ENCODE measurements at regions not wholly inside any gene's neighbourhood (a gene's known extent, or its start where the extent isn't known, plus 50 kb on each side); places are given as distances from the start of the nearest gene placed in this dataset.

GRCh38 chr6:19394051-19394450 is 443.1 kb upstream of the ID4 start:
- no peaks in the 10 kb centered on the region for H3K9me1 ChIP-seq (ENCODE audit: insufficient read depth, low read length)
- dilution Hi-C loops (cut with HindIII; ENCODE audit: low sequenced_read_pairs, unreplicated experiment) (no loop called here), in situ Hi-C loops (cut with MboI; ENCODE audit: low sequenced_read_pairs) (no loop called here), intact Hi-C loops (cut with micrococcal nuclease) (no loop called here)
- no peaks in the 10 kb centered on the region for H3K27me3 ChIP-seq (ENCODE audit: control insufficient read depth, insufficient read depth, low read length)
- H3K4me2 ChIP-seq (ENCODE audit: low read depth, low read length): no peak overlapping the region
- no TSS peak for BruUV-seq (replicated peaks)
- no peak for ATAC-seq (ENCODE audit: low read depth)
- H3K4me1 ChIP-seq (ENCODE audit: control insufficient read depth, insufficient read depth, low read length): no peaks in the 10 kb centered on the region
- DNase-seq: no peak
- no peaks in the 10 kb centered on the region for H3K79me1 ChIP-seq (ENCODE audit: low read depth in 1 of 2, low read length in 2 of 2)
- H3K56ac ChIP-seq (ENCODE audit: extremely low read depth, insufficient read depth, low read length): no peak overlapping the region
- H4K8ac ChIP-seq (ENCODE audit: low read depth in 2 of 2, low read length in 2 of 2): no peak overlapping the region
- no peak for TF ChIP-seq RAD21 (IDR thresholded peaks at IDR 0.05; ENCODE audit: low read length)
- no peak for TF ChIP-seq SMC3 (IDR thresholded peaks at IDR 0.05; ENCODE audit: low read depth, low read length)
- TF ChIP-seq MAFK (IDR thresholded peaks at IDR 0.05; ENCODE audit: low read depth, low read length): no peak
- no peak for TF ChIP-seq BHLHE40 (IDR thresholded peaks at IDR 0.05; ENCODE audit: low read depth, low read length)
- no peak overlapping the region for H2BK5ac ChIP-seq (ENCODE audit: low read depth, low read length, poor library complexity, severe bottlenecking)
- H2BK120ac ChIP-seq (ENCODE audit: low read depth, low read length): no peak overlapping the region
- CTCF ChIA-PET: interaction anchor here (0.6 kb wide), 1 partner anchor 740 kb away, joined by 3 read pairs; no protein-coding TSS in a partner anchor
- WGBS, 2 experiments (ENCODE audit: extremely low coverage in 2 of 2, insufficient read length in 1 of 2): no CpG with 5 or more reads among the region's 3 CpGs
- no peak overlapping the region for H3K18ac ChIP-seq (ENCODE audit: low read depth, low read length)
- H2BK15ac ChIP-seq (ENCODE audit: low read depth, low read length): no peak overlapping the region
- POLR2A ChIA-PET (ENCODE audit: unreplicated experiment): no interaction called here
- H4K91ac ChIP-seq (ENCODE audit: insufficient read depth, low read depth, low read length): no peak overlapping the region
- no peak overlapping the region for H2AK9ac ChIP-seq (replicated peaks; ENCODE audit: low read depth, low read length, poor library complexity)
- no peak overlapping the region for H3K4me3 ChIP-seq (ENCODE audit: insufficient read depth, low read depth, low read length)
- no peak overlapping the region for H2AK5ac ChIP-seq (ENCODE audit: low read depth, low read length)
- H3K36me3 ChIP-seq (ENCODE audit: control insufficient read depth, insufficient read depth, low read length): no peaks in the 10 kb centered on the region
- no peaks in the 10 kb centered on the region for H3K9me3 ChIP-seq (ENCODE audit: control insufficient read depth, insufficient read depth, low read length)
- H3K4ac ChIP-seq (ENCODE audit: low read depth, low read length): no peak overlapping the region
- no peak overlapping the region for H3K23ac ChIP-seq (ENCODE audit: low read depth, low read length)
- H4K20me1 ChIP-seq (ENCODE audit: insufficient read depth, low read length): no peaks in the 10 kb centered on the region
- H3K9ac ChIP-seq (ENCODE audit: low read depth, low read length): no peak overlapping the region
- no peak overlapping the region for H2BK20ac ChIP-seq (ENCODE audit: low read depth, low read length)
- H3K27ac ChIP-seq (ENCODE audit: insufficient read depth, low read length): no peak overlapping the region
- H3K14ac ChIP-seq (replicated peaks; ENCODE audit: low read depth, low read length): no peak overlapping the region
- H4K5ac ChIP-seq (ENCODE audit: low read depth, low read length): no peak overlapping the region
- no peak overlapping the region for H2AFZ ChIP-seq (replicated peaks; ENCODE audit: low read length, poor library complexity)

All from IMR-90 (cell line).